GM21360 (cell line): ENCODE measurements at regions not wholly inside any gene's neighbourhood (a gene's known extent, or its start where the extent isn't known, plus 50 kb on each side); places are given as distances from the start of the nearest gene placed in this dataset.

Source experiments
- ATAC-seq: cut with Tn5 transposase; IDR thresholded peaks from one replicate; pipeline ENCODE4 v1.9.1; 2021; ENCODE audit warnings: mild to moderate bottlenecking, moderate library complexity; ENCODE audit not compliant: unreplicated experiment

GRCh38 chr21:16943231-16943630 lies 569.6 kb upstream of the CXADR start:
- ATAC-seq = no peak

GRCh38 chr21:16945580-16945979 lies 567.3 kb upstream of the CXADR start:
- no peak for ATAC-seq

GRCh38 chr21:16956824-16957223 lies 556.0 kb upstream of the CXADR start:
- ATAC-seq = no peak

- no peak for ATAC-seq
Observed at GRCh38 chr21:16965424-16965823, 547.4 kb upstream of the CXADR start.

- no peak for ATAC-seq
Observed at GRCh38 chr21:16968436-16968835, 544.4 kb upstream of the CXADR start.

GRCh38 chr21:16969636-16970035 lies 543.2 kb upstream of the CXADR start:
- no peak for ATAC-seq

- no peak for ATAC-seq
Observed at GRCh38 chr21:16974060-16974459, 538.8 kb upstream of the CXADR start.

GRCh38 chr21:16976193-16976592 lies 536.6 kb upstream of the CXADR start:
- no peak for ATAC-seq

- no peak for ATAC-seq
Observed at GRCh38 chr21:16978309-16978895, 534.4 kb upstream of the CXADR start.

- ATAC-seq = no peak
Observed at GRCh38 chr21:16979574-16979973, 533.3 kb upstream of the CXADR start.

GRCh38 chr21:16983420-16983819 lies 529.4 kb upstream of the CXADR start:
- ATAC-seq = no peak

- no peak for ATAC-seq
Observed at GRCh38 chr21:16992448-16992847, 520.4 kb upstream of the CXADR start.

GRCh38 chr21:16993416-16994038 lies 519.3 kb upstream of the CXADR start:
- no peak for ATAC-seq

GRCh38 chr21:17002594-17003257 lies 510.1 kb upstream of the CXADR start:
- no peak for ATAC-seq

- ATAC-seq = no peak
Observed at GRCh38 chr21:17003258-17003615, 509.6 kb upstream of the CXADR start.

- ATAC-seq = no peak
Observed at GRCh38 chr21:17003763-17004373, 509.0 kb upstream of the CXADR start.

- ATAC-seq = no peak
Observed at GRCh38 chr21:17032141-17032655, 480.6 kb upstream of the CXADR start.

GRCh38 chr21:17044696-17045095 lies 468.1 kb upstream of the CXADR start:
- no peak for ATAC-seq

- no peak for ATAC-seq
Observed at GRCh38 chr21:17045214-17045853, 467.5 kb upstream of the CXADR start.

- no peak for ATAC-seq
Observed at GRCh38 chr21:17048974-17049373, 463.9 kb upstream of the CXADR start.

GRCh38 chr21:17050156-17050555 lies 462.7 kb upstream of the CXADR start:
- no peak for ATAC-seq
